Mesothelial cell of epicardium (in vitro differentiated cells): ENCODE measurements at regions not wholly inside any gene's neighbourhood (a gene's known extent, or its start where the extent isn't known, plus 50 kb on each side); places are given as distances from the start of the nearest gene placed in this dataset.

Experiments used
- DNase-seq, 2 experiments: peaks; one replicate each; pipeline ENCODE4 v3.0.0; 2021; ENCODE audit warnings: low spot score in 2 of 2; ENCODE audit not compliant: unreplicated experiment in 2 of 2
- H3K27ac Mint-ChIP-seq: 2 replicates; pipeline ENCODE4 v1.8.0; 2021; ENCODE audit warnings: mixed read lengths
- H3K27me3 Mint-ChIP-seq: 2 replicates; pipeline ENCODE4 v1.8.0; 2021; ENCODE audit warnings: low read depth, mixed read lengths
- H3K36me3 Mint-ChIP-seq: 2 replicates; pipeline ENCODE4 v1.8.0; 2021; ENCODE audit warnings: mixed read lengths
- H3K4me1 Mint-ChIP-seq: 2 replicates; pipeline ENCODE4 v1.8.0; 2021; ENCODE audit warnings: mixed read lengths
- H3K4me3 Mint-ChIP-seq: 2 replicates; pipeline ENCODE4 v1.8.0; 2021; ENCODE audit warnings: mild to moderate bottlenecking, moderate library complexity, mixed read lengths
- H3K9me3 Mint-ChIP-seq: 2 replicates; pipeline ENCODE4 v1.8.0; 2021; ENCODE audit warnings: mixed read lengths
- TF ChIP-seq, protein P1 (sequence below): fragments of 200-600 bp; sonication (generic); IDR thresholded peaks from one replicate; pipeline ENCODE4 v1.5.0; 2021; ENCODE audit warnings: antibody characterized with exemption; ENCODE audit not compliant: unreplicated experiment

GRCh38 chr6:72533606-72534005 lies 88.3 kb upstream of the KCNQ5 start:
- Mint-ChIP-seq H3K27ac (no peak overlapping the region), H3K4me1 (peaks cover 2% of the 10 kb centered on the region), H3K9me3 (no peaks in the 10 kb centered on the region), H3K4me3 (no peak overlapping the region), H3K36me3 (no peaks in the 10 kb centered on the region), H3K27me3 (peaks cover 1% of the 10 kb centered on the region)
- TF ChIP-seq, protein P1, sequence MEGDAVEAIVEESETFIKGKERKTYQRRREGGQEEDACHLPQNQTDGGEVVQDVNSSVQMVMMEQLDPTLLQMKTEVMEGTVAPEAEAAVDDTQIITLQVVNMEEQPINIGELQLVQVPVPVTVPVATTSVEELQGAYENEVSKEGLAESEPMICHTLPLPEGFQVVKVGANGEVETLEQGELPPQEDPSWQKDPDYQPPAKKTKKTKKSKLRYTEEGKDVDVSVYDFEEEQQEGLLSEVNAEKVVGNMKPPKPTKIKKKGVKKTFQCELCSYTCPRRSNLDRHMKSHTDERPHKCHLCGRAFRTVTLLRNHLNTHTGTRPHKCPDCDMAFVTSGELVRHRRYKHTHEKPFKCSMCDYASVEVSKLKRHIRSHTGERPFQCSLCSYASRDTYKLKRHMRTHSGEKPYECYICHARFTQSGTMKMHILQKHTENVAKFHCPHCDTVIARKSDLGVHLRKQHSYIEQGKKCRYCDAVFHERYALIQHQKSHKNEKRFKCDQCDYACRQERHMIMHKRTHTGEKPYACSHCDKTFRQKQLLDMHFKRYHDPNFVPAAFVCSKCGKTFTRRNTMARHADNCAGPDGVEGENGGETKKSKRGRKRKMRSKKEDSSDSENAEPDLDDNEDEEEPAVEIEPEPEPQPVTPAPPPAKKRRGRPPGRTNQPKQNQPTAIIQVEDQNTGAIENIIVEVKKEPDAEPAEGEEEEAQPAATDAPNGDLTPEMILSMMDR: no peak
- DNase-seq: no peak

DNA sequence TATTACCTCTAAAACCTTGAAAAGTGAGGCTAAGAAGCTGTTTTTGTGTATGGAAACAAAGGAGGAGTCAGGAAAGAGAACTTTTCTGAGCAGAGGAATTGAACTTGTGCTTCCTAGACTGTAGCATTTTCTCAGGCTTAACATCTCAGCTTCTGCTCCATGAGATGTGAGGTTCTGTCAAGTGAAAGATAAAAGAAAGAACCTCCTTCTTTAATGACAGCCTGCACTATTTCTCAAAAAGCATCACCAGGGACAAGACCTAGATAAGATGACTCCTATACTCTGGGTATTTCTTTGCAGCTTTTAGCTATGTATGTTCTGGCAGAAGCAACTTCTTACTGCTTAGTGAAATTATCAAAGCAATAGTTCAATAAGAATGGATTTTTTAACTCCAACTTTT lies 87.6 kb upstream of the KCNQ5 start:
- TF ChIP-seq, protein P1: no peak
- H3K27ac Mint-ChIP-seq: no peak overlapping the region
- peaks cover 2% of the 10 kb centered on the region for H3K4me1 Mint-ChIP-seq

DNA sequence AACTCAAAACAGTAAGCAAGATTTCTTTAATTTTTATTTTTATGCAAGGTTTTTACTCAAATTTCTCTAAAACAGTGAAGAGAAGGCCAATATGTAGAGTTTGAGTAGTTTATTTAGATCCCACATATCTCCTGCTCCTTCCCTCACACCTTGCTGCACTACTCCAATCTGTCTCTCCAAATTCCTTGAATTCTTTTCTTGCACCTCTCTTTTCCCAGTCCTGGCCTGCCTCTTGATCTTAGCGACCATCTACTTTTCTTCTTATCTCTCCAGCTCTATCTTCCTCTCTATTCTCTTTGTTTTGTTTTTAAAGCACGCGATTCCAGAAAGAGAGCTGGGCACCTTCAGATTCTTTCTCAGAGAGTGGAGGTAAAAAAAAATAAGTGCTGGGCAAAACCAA lies 86.7 kb upstream of the KCNQ5 start:
- no peak overlapping the region for H3K27ac Mint-ChIP-seq
- peaks cover 2% of the 10 kb centered on the region for H3K4me1 Mint-ChIP-seq
- no peak overlapping the region for H3K4me3 Mint-ChIP-seq
- DNase-seq: no peak
- TF ChIP-seq, protein P1: no peak
- peaks cover 9% of the 10 kb centered on the region for H3K9me3 Mint-ChIP-seq
- H3K27me3 Mint-ChIP-seq: no peaks in the 10 kb centered on the region
- no peaks in the 10 kb centered on the region for H3K36me3 Mint-ChIP-seq

More for the DNA sequence above, 87.6 kb upstream of the KCNQ5 start:
- Mint-ChIP-seq H3K4me3 (no peak overlapping the region), H3K27me3 (peaks cover 1% of the 10 kb centered on the region), H3K9me3 (no peaks in the 10 kb centered on the region), H3K36me3 (no peaks in the 10 kb centered on the region)
- DNase-seq: no peak

DNA sequence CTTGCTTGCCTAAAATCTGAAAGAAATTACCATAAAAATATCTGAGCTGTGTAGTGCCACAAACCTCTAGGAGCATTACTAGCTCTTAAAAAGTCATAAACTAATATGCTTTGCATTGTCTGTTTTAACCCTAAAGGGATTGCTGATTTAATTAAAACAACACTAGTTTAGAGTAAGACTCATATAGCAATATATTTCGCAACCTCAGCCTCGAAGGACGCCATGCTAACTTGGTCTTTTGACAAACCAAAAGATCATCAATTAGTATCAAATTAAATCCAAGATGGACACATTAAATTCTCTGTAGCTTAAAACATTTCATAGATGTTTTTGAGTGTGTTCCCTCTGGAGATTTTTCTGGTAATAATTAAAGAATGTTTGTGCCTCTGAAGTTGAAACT lies 74.8 kb upstream of the KCNQ5 start:
- Mint-ChIP-seq H3K36me3 (no peaks in the 10 kb centered on the region), H3K27ac (no peak overlapping the region), H3K9me3 (peaks cover 11% of the 10 kb centered on the region), H3K4me3 (no peak overlapping the region), H3K4me1 (no peaks in the 10 kb centered on the region), H3K27me3 (no peaks in the 10 kb centered on the region)
- TF ChIP-seq, protein P1: no peak
- no peak for DNase-seq

DNA sequence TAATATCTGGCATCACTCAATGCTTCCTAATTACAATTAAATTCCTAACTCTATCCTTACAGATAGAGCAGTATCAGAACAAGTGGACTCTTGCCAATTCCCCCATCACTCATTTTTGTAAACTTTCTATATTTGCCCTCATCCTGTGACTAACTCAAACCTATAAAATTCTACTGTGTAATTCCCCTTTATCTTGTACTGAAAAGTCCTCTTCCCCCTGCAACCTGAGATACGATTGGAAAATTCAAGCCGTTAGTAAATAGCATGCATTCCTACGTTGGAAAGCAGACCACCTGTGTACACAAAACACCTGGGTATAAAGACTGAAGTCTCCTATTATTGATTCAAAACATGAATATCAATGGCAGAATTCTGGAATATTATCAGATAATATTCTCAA lies 70.4 kb upstream of the KCNQ5 start:
- H3K4me1 Mint-ChIP-seq: peaks cover 2% of the 10 kb centered on the region
- no peak overlapping the region for H3K4me3 Mint-ChIP-seq
- no peak overlapping the region for H3K27ac Mint-ChIP-seq
- TF ChIP-seq, protein P1: no peak
- no peak for DNase-seq
- H3K27me3 Mint-ChIP-seq: no peaks in the 10 kb centered on the region
- no peaks in the 10 kb centered on the region for H3K9me3 Mint-ChIP-seq
- no peaks in the 10 kb centered on the region for H3K36me3 Mint-ChIP-seq

- H3K9me3 Mint-ChIP-seq: no peaks in the 10 kb centered on the region
- no peak overlapping the region for H3K27ac Mint-ChIP-seq
- peaks cover 2% of the 10 kb centered on the region for H3K4me1 Mint-ChIP-seq
- TF ChIP-seq, protein P1: no peak
- H3K36me3 Mint-ChIP-seq: no peaks in the 10 kb centered on the region
- H3K27me3 Mint-ChIP-seq: no peaks in the 10 kb centered on the region
- no peak overlapping the region for H3K4me3 Mint-ChIP-seq
- no peak for DNase-seq
Measured at GRCh38 chr6:72552938-72553337, 68.9 kb upstream of the KCNQ5 start.
